NCI-H524 treated with DMSO at 0.1 percent for 48 hours (cell line): ENCODE measurements at regions not wholly inside any gene's neighbourhood (a gene's known extent, or its start where the extent isn't known, plus 50 kb on each side); places are given as distances from the start of the nearest gene placed in this dataset.

ENCODE experiments used
- DNase-seq: peaks from one replicate; lab custom pipeline; 2025; lab: John Stamatoyannopoulos, UW

- DNase-seq = no peak
Measured at GRCh38 chr2:120976501-120977307, 241.0 kb downstream of the GLI2 start.

- DNase-seq = no peak
Measured at GRCh38 chr2:120977582-120978358, 242.1 kb downstream of the GLI2 start.

GRCh38 chr2:120978359-120979050 lies 242.8 kb downstream of the GLI2 start:
- DNase-seq = no peak

- no peak for DNase-seq
Measured at GRCh38 chr2:120979398-120979797, 243.7 kb downstream of the GLI2 start.

- DNase-seq = no peak
Measured at GRCh38 chr2:120979921-120980320, 244.3 kb downstream of the GLI2 start.

- DNase-seq = no peak
Measured at GRCh38 chr2:120981443-120981842, 245.8 kb downstream of the GLI2 start.

- DNase-seq = no peak
Measured at GRCh38 chr2:120982598-120982997, 246.9 kb downstream of the GLI2 start.

GRCh38 chr2:120983344-120983743 lies 247.7 kb downstream of the GLI2 start:
- DNase-seq = no peak

GRCh38 chr2:120984046-120984445 lies 248.4 kb downstream of the GLI2 start:
- no peak for DNase-seq

GRCh38 chr2:120984452-120985173 lies 248.9 kb downstream of the GLI2 start:
- no peak for DNase-seq

GRCh38 chr2:120985174-120985996 lies 249.7 kb downstream of the GLI2 start:
- DNase-seq = no peak

GRCh38 chr2:120985997-120986651 lies 250.5 kb downstream of the GLI2 start:
- DNase-seq = no peak

- no peak for DNase-seq
Measured at GRCh38 chr2:120986898-120987650, 251.4 kb downstream of the GLI2 start.

- DNase-seq = no peak
Measured at GRCh38 chr2:120988051-120988699, 252.5 kb downstream of the GLI2 start.

- DNase-seq = no peak
Measured at GRCh38 chr2:120988700-120989511, 253.2 kb downstream of the GLI2 start.

- DNase-seq = no peak
Measured at GRCh38 chr2:120989512-120990441, 254.1 kb downstream of the GLI2 start.

- no peak for DNase-seq
Measured at GRCh38 chr2:120990451-120990871, 254.8 kb downstream of the GLI2 start.
